AG09309 (cell line): ENCODE measurements at regions not wholly inside any gene's neighbourhood (a gene's known extent, or its start where the extent isn't known, plus 50 kb on each side); places are given as distances from the start of the nearest gene placed in this dataset.

Experiments
- DNase-seq: peaks from one replicate; pipeline ENCODE4 v3.0.0-alpha.2; 2010; ENCODE audit warnings: low read depth
- H3K4me3 ChIP-seq: 2 replicates; pipeline ENCODE4 v1.5.1; 2011; ENCODE audit warnings: mild to moderate bottlenecking, low read depth, low read length, moderate library complexity; ENCODE audit not compliant: control insufficient read depth
- CTCF ChIP-seq: IDR thresholded peaks from 2 replicates; pipeline ENCODE4 v1.5.1; 2011; ENCODE audit warnings: mild to moderate bottlenecking, low read depth, low read length, inconsistent platforms; ENCODE audit not compliant: insufficient read depth, control insufficient read depth; ENCODE audit errors: missing control alignments

GRCh38 chr16:87552072-87552718 is 50.1 kb upstream of the JPH3 start:
- TF ChIP-seq CTCF = no peak
- DNase-seq = no peak
- H3K4me3 ChIP-seq = no peak overlapping the region

- H3K4me3 ChIP-seq = no peak overlapping the region
- no peak for TF ChIP-seq CTCF
- DNase-seq = no peak
Measured at GRCh38 chr16:87551487-87551886, 50.8 kb upstream of the JPH3 start.

- TF ChIP-seq CTCF = peak; percentile 93
- no peak overlapping the region for H3K4me3 ChIP-seq
- DNase-seq = no peak
Measured at GRCh38 chr16:87550495-87550961, 51.8 kb upstream of the JPH3 start.

GRCh38 chr16:87549627-87550494 is 52.4 kb upstream of the JPH3 start:
- H3K4me3 ChIP-seq = no peak overlapping the region
- no peak for DNase-seq
- TF ChIP-seq CTCF = no peak

GRCh38 chr16:87548046-87548445 is 54.3 kb upstream of the JPH3 start:
- DNase-seq = no peak
- TF ChIP-seq CTCF = no peak
- H3K4me3 ChIP-seq = no peak overlapping the region

GRCh38 chr16:87543436-87544191 is 50.8 kb upstream of the ZCCHC14 start:
- no peak overlapping the region for H3K4me3 ChIP-seq
- TF ChIP-seq CTCF = no peak
- DNase-seq = no peak
